ENCODE measurements at regions not wholly inside any gene's neighbourhood (a gene's known extent, or its start where the extent isn't known, plus 50 kb on each side); places are given as distances from the start of the nearest gene placed in this dataset.

GRCh38 chr2:6771634-6772611 lies 93.8 kb downstream of the CMPK2 start:
- no peak for DNase-seq (ENCODE audit: low read depth, low spot score)

GRCh38 chr2:6773007-6773693 lies 92.6 kb downstream of the CMPK2 start:
- DNase-seq (ENCODE audit: low read depth, low spot score): no peak

- DNase-seq (ENCODE audit: low read depth, low spot score): no peak
Observed at GRCh38 chr2:6773694-6774044, 92.0 kb downstream of the CMPK2 start.

- no peak for DNase-seq (ENCODE audit: low read depth, low spot score)
Observed at GRCh38 chr2:6776125-6776524, 89.6 kb downstream of the CMPK2 start.

- no peak for DNase-seq (ENCODE audit: low read depth, low spot score)
Observed at GRCh38 chr2:6777626-6778025, 88.1 kb downstream of the CMPK2 start.

- DNase-seq (ENCODE audit: low read depth, low spot score): peak; percentile 10
Observed at GRCh38 chr2:6780765-6781274, 84.9 kb downstream of the CMPK2 start.

- no peak for DNase-seq (ENCODE audit: low read depth, low spot score)
Observed at GRCh38 chr2:6782517-6783237, 83.0 kb downstream of the CMPK2 start.

GRCh38 chr2:6783238-6783614 lies 82.5 kb downstream of the CMPK2 start:
- no peak for DNase-seq (ENCODE audit: low read depth, low spot score)

GRCh38 chr2:6784291-6784690 lies 81.4 kb downstream of the CMPK2 start:
- no peak for DNase-seq (ENCODE audit: low read depth, low spot score)

- DNase-seq (ENCODE audit: low read depth, low spot score): no peak
Observed at GRCh38 chr2:6785493-6785892, 80.2 kb downstream of the CMPK2 start.

GRCh38 chr2:6787376-6787775 lies 78.3 kb downstream of the CMPK2 start:
- no peak for DNase-seq (ENCODE audit: low read depth, low spot score)

- no peak for DNase-seq (ENCODE audit: low read depth, low spot score)
Observed at GRCh38 chr2:6788614-6789013, 77.1 kb downstream of the CMPK2 start.

- no peak for DNase-seq (ENCODE audit: low read depth, low spot score)
Observed at GRCh38 chr2:6789559-6790138, 76.1 kb downstream of the CMPK2 start.

- DNase-seq (ENCODE audit: low read depth, low spot score): no peak
Observed at GRCh38 chr2:6791682-6792081, 74.0 kb downstream of the CMPK2 start.

- DNase-seq (ENCODE audit: low read depth, low spot score): no peak
Observed at GRCh38 chr2:6792883-6793282, 72.8 kb downstream of the CMPK2 start.

GRCh38 chr2:6793371-6793770 lies 72.3 kb downstream of the CMPK2 start:
- DNase-seq (ENCODE audit: low read depth, low spot score): no peak

GRCh38 chr2:6793913-6794312 lies 71.8 kb downstream of the CMPK2 start:
- DNase-seq (ENCODE audit: low read depth, low spot score): no peak

- DNase-seq (ENCODE audit: low read depth, low spot score): no peak
Observed at GRCh38 chr2:6794448-6794847, 71.3 kb downstream of the CMPK2 start.

Measured in smooth muscle cell of the brain vasculature (primary cell).